Common myeloid progenitor, CD34-positive (primary cell): ENCODE measurements at regions not wholly inside any gene's neighbourhood (a gene's known extent, or its start where the extent isn't known, plus 50 kb on each side); places are given as distances from the start of the nearest gene placed in this dataset.

ENCODE experiments used
- CTCF ChIA-PET: fragments of 350-600 bp; sonication (Branson Sonifier 250); formaldehyde crosslinking; loops from one replicate; lab custom pipeline; 2021; ENCODE audit warnings: antibody characterized with exemption; lab: Charles Lee
- POLR2A ChIA-PET: fragments of 350-600 bp; sonication (Branson Sonifier 250); formaldehyde crosslinking; loops from one replicate; lab custom pipeline; 2021; ENCODE audit warnings: antibody characterized with exemption; lab: Charles Lee
- DNase-seq, 3 donors: peaks; one replicate each; pipeline versions ENCODE4 v3.0.0 to v3.0.0-alpha.2; 2013
- H3K27ac ChIP-seq, 2 experiments: 1 replicate in 1 of 2; 2 replicates in 1 of 2; pipeline ENCODE4 v1.7.0; 2013; ENCODE audit warnings: inconsistent platforms in 2 of 2, low read length in 2 of 2, mild to moderate bottlenecking in 2 of 2, low read depth in 1 of 2, moderate library complexity in 1 of 2; ENCODE audit not compliant: severe bottlenecking in 2 of 2, insufficient read depth in 1 of 2, poor library complexity in 1 of 2
- H3K27me3 ChIP-seq, 5 experiments: replicated peaks in 2 of 5; 1 replicate in 3 of 5; 2 replicates in 2 of 5; pipeline versions ENCODE4 v1.6.1 to v1.7.0; 2013; ENCODE audit warnings: low read length in 4 of 5, mild to moderate bottlenecking in 2 of 5, moderate library complexity in 2 of 5, inconsistent platforms in 1 of 5; ENCODE audit not compliant: insufficient read depth in 5 of 5, control insufficient read depth in 4 of 5
- H3K36me3 ChIP-seq, 4 experiments: 1 replicate in 2 of 4; 2 replicates in 2 of 4; pipeline versions ENCODE4 v1.6.1 to v1.7.0; 2013; ENCODE audit warnings: low read length in 3 of 4, control low read depth in 1 of 4, mild to moderate bottlenecking in 1 of 4; ENCODE audit not compliant: control insufficient read depth in 4 of 4, insufficient read depth in 4 of 4
- H3K4me1 ChIP-seq, 4 experiments: 1 replicate in 3 of 4; 2 replicates in 1 of 4; pipeline versions ENCODE4 v1.6.1 to v1.7.1; 2013; ENCODE audit warnings: low read length in 3 of 4, mild to moderate bottlenecking in 3 of 4, control low read depth in 1 of 4, inconsistent platforms in 1 of 4, moderate library complexity in 1 of 4; ENCODE audit not compliant: control insufficient read depth in 4 of 4, insufficient read depth in 4 of 4; ENCODE audit errors: control extremely low read depth in 1 of 4
- H3K4me3 ChIP-seq, 7 experiments: 1 replicate in 4 of 7; 2 replicates in 3 of 7; pipeline versions ENCODE4 v1.5.1 to v1.7.0; 2013; ENCODE audit warnings: mild to moderate bottlenecking in 7 of 7, low read length in 6 of 7, moderate library complexity in 6 of 7, inconsistent platforms in 2 of 7, low read depth in 2 of 7, control low read depth in 1 of 7; ENCODE audit not compliant: insufficient read depth in 4 of 7, control insufficient read depth in 1 of 7; ENCODE audit errors: extremely low read depth in 1 of 7
- H3K9me3 ChIP-seq, 5 experiments: 1 replicate in 4 of 5; 2 replicates in 1 of 5; pipeline versions ENCODE4 v1.6.1 to v1.7.1; 2013; ENCODE audit warnings: low read length in 4 of 5, mild to moderate bottlenecking in 2 of 5, inconsistent platforms in 1 of 5, low read depth in 1 of 5, moderate library complexity in 1 of 5; ENCODE audit not compliant: control insufficient read depth in 4 of 5, insufficient read depth in 2 of 5; ENCODE audit errors: control extremely low read depth in 1 of 5
- WGBS: methylation state at CpG from one replicate; pipeline ENCODE4 v1.1.5; 2013; ENCODE audit not compliant: insufficient coverage; 5-methylcytosine and 5-hydroxymethylcytosine counted together

- no peak overlapping the region for H3K4me3 ChIP-seq
- 73% methylated on average over 4 of the region's 7 CpGs for WGBS
- ChIA-PET POLR2A (no interaction called here), CTCF (no interaction called here)
- DNase-seq: no peak
- no peaks in the 10 kb centered on the region for H3K27me3 ChIP-seq
- H3K27ac ChIP-seq: no peak overlapping the region
- no peaks in the 10 kb centered on the region for H3K4me1 ChIP-seq
- H3K36me3 ChIP-seq: no peaks in the 10 kb centered on the region
- no peaks in the 10 kb centered on the region for H3K9me3 ChIP-seq
These were observed 191.9 kb upstream of the DDI1 start for GRCh38 chr11:103844327-103845215.

DNA sequence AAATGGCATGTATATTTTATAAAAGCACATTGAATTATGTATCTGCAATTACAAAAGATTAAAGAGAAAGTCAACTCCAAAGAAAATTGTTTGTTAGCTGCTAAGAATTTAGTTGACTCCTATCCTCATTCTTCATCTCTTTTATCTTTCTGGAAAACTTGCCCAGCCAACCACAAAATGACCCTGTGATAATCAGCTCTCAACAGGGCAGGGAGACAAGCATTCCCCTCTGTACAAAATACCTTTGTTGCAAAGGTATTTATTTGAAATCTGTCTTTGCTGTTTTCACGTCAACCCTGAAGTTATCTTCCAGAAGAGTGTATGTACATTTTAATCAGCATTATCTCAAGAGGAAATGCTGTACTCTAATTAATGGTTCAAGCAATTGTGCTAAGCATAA lies 191.1 kb upstream of the DDI1 start:
- Histone ChIP-seq H3K27ac (no peak overlapping the region), H3K9me3 (no peaks in the 10 kb centered on the region), H3K4me1 (no peaks in the 10 kb centered on the region), H3K36me3 (no peaks in the 10 kb centered on the region), H3K27me3 (no peaks in the 10 kb centered on the region), H3K4me3 (no peak overlapping the region)
- DNase-seq: no peak
- CTCF ChIA-PET: no interaction called here
- POLR2A ChIA-PET: no interaction called here
- no CpG with 5 or more reads among the region's 1 CpG for WGBS

DNA sequence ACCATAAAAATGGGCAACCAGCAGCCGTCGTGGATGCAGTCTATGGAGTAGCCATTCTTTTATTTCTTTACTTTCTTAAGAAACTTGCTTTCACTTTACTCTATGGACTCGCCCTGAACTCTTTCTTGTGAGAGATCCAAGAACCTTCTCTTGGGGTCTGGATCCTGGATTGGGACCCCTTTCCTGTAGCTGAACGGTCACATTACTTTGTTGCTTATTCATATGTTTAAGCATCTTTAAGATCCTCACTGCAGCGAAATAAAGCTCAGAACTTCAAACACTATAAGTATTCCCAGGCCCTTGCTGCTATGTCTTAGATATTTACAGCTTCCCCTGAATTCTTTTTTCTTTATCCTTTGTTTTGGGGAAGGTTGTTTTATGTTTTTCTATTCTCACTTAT lies 187.8 kb upstream of the DDI1 start:
- H3K9me3 ChIP-seq: no peaks in the 10 kb centered on the region
- CTCF ChIA-PET: no interaction called here
- no peaks in the 10 kb centered on the region for H3K36me3 ChIP-seq
- no peaks in the 10 kb centered on the region for H3K27me3 ChIP-seq
- H3K4me3 ChIP-seq: no peak overlapping the region
- H3K27ac ChIP-seq: no peak overlapping the region
- POLR2A ChIA-PET: interaction anchor here (0.5 kb wide), 1 partner anchor 720 kb away, joined by 4 read pairs; no protein-coding TSS in a partner anchor
- 100% methylated on average over 3 of the region's 5 CpGs for WGBS
- no peaks in the 10 kb centered on the region for H3K4me1 ChIP-seq
- DNase-seq: no peak

DNA sequence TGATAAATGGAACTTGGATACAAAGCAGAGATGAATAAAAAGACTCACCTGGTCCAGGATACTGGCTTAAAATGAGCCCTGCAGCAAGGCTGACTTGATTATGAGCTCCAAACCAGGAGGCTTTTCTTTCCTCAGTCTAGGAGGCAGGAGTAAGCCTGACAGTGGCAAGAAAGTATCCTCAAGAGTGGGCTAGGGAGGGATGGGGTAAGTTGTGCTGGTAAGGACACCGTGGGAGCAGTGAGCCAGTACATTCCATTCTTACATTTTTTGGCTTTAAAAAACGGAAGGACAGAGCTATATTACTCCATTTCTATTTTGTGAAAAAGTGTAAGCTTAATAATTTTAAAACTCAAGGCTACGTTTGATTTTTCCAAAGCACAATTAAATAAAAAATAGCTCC lies 187.1 kb upstream of the DDI1 start:
- ChIA-PET POLR2A (interaction anchor here (0.5 kb wide), 1 partner anchor 719 kb away, joined by 4 read pairs; no protein-coding TSS in a partner anchor), CTCF (no interaction called here)
- Histone ChIP-seq H3K27ac (no peak overlapping the region), H3K9me3 (no peaks in the 10 kb centered on the region), H3K27me3 (no peaks in the 10 kb centered on the region), H3K36me3 (no peaks in the 10 kb centered on the region), H3K4me1 (no peaks in the 10 kb centered on the region), H3K4me3 (no peak overlapping the region)
- 83% methylated on average over 1 of the region's 3 CpGs for WGBS
- no peak for DNase-seq

DNA sequence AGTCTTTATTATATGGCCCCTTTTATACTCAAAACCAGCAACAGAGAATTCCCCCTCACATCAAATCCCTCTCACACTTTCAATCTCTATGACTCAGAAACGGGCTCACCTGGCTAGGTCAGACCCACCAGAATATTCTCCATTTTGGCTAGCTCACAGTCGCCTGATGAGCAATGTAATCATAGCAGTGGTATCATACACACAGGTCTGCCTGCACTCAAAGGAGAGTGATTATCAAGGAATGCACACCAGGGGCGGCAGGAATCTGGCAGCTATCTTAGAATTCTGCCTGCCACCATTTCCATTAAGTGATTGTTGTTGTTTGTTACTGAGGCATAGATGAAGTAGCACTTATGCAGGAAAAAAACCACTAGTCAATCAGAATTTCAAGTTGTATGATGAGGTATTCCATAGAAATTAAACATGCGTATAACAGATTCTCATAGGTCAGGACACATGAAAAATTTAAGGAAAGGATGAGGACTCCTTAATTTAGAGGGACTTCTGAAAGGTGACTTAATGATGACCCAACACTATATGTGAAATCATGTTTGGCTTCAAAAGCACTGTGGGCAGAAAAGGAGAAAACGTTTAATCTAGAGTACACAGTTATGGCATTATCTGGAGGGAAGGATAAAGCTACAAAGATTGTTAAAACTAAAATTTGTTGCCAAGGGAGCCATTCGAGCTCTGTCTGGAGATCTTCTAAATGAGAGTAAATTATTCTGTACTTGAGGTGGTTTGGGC lies 185.8 kb upstream of the DDI1 start:
- Histone ChIP-seq H3K36me3 (no peaks in the 10 kb centered on the region), H3K27me3 (no peaks in the 10 kb centered on the region), H3K9me3 (no peaks in the 10 kb centered on the region), H3K4me3 (no peak overlapping the region), H3K4me1 (no peaks in the 10 kb centered on the region), H3K27ac (no peak overlapping the region)
- WGBS: 94% methylated on average over 6 of the region's 6 CpGs
- CTCF ChIA-PET: no interaction called here
- DNase-seq: no peak
- POLR2A ChIA-PET: no interaction called here

- H3K4me3 ChIP-seq: no peak overlapping the region
- H3K36me3 ChIP-seq: no peaks in the 10 kb centered on the region
- DNase-seq: no peak
- no peaks in the 10 kb centered on the region for H3K9me3 ChIP-seq
- H3K27me3 ChIP-seq: no peaks in the 10 kb centered on the region
- H3K4me1 ChIP-seq: no peaks in the 10 kb centered on the region
- H3K27ac ChIP-seq: no peak overlapping the region
- ChIA-PET CTCF (no interaction called here), POLR2A (no interaction called here)
- WGBS: 83% methylated on average over 1 of the region's 3 CpGs
These were observed 185.2 kb upstream of the DDI1 start for GRCh38 chr11:103851166-103851651.
